Naive thymus-derived CD4-positive, alpha-beta T cell (primary cell): ENCODE measurements at regions not wholly inside any gene's neighbourhood (a gene's known extent, or its start where the extent isn't known, plus 50 kb on each side); places are given as distances from the start of the nearest gene placed in this dataset.
"Not testable (repeated sequence)": the region's sequence is repeated elsewhere in the genome, so short reads cannot be mapped to it uniquely, and the experiment has no call there.

Source experiments
- ATAC-seq: fragments of 150-1000 bp; cut with Tn5 transposase; 2 replicates; pipeline ENCODE4 v1.10.0; 2021; ENCODE audit warnings: mild to moderate bottlenecking, moderate library complexity
- CTCF ChIA-PET: fragments of 350-600 bp; sonication (Branson Sonifier 250); formaldehyde crosslinking; loops from one replicate; lab custom pipeline; 2021; ENCODE audit warnings: antibody characterized with exemption; lab: Charles Lee
- POLR2A ChIA-PET: fragments of 350-600 bp; sonication (Branson Sonifier 250); formaldehyde crosslinking; loops from one replicate; lab custom pipeline; 2021; ENCODE audit warnings: antibody characterized with exemption, inconsistent platforms; lab: Charles Lee
- DNase-seq, 9 donors: peaks; one replicate each; pipeline versions ENCODE4 v3.0.0 to v3.0.0-alpha.2; 2020 to 2022; ENCODE audit warnings: mixed read lengths in 1 of 9
- H3K27ac ChIP-seq: one replicate; pipeline ENCODE4 v1.7.0; 2013; ENCODE audit warnings: mild to moderate bottlenecking, low read depth, low read length, moderate library complexity
- H3K27me3 ChIP-seq, 2 donors: one replicate each; pipeline ENCODE4 v1.7.0; 2013; ENCODE audit warnings: low read length in 2 of 2, mild to moderate bottlenecking in 2 of 2, moderate library complexity in 2 of 2; ENCODE audit not compliant: control insufficient read depth in 2 of 2, insufficient read depth in 2 of 2
- H3K36me3 ChIP-seq, 3 experiments: 1 replicate in 2 of 3; 2 replicates in 1 of 3; pipeline ENCODE4 v1.7.0; 2013; ENCODE audit warnings: low read length in 3 of 3, mild to moderate bottlenecking in 3 of 3, moderate library complexity in 1 of 3; ENCODE audit not compliant: insufficient read depth in 3 of 3, control insufficient read depth in 2 of 3
- H3K4me1 ChIP-seq, 2 donors: one replicate each; pipeline ENCODE4 v1.7.0; 2013; ENCODE audit warnings: low read length in 2 of 2, mild to moderate bottlenecking in 2 of 2, moderate library complexity in 1 of 2; ENCODE audit not compliant: control insufficient read depth in 2 of 2, insufficient read depth in 2 of 2
- H3K4me3 ChIP-seq: 2 replicates; pipeline ENCODE4 v1.7.0; 2013; ENCODE audit warnings: mild to moderate bottlenecking, low read length
- H3K9me3 ChIP-seq, 3 experiments: 1 replicate in 2 of 3; 2 replicates in 1 of 3; pipeline ENCODE4 v1.7.0; 2013; ENCODE audit warnings: low read length in 3 of 3; ENCODE audit not compliant: control insufficient read depth in 2 of 3
- H3K27ac Mint-ChIP-seq, 9 donors: one replicate each; pipeline ENCODE4 v1.8.0; 2020 to 2022; ENCODE audit warnings: mixed read lengths in 9 of 9, mild to moderate bottlenecking in 8 of 9, moderate library complexity in 5 of 9, inconsistent platforms in 2 of 9
- H3K27me3 Mint-ChIP-seq, 5 donors: one replicate each; pipeline ENCODE4 v1.8.0; 2021 to 2022; ENCODE audit warnings: mixed read lengths in 5 of 5, mild to moderate bottlenecking in 1 of 5
- H3K36me3 Mint-ChIP-seq, 5 donors: one replicate each; pipeline ENCODE4 v1.8.0; 2020 to 2022; ENCODE audit warnings: mixed read lengths in 5 of 5, mild to moderate bottlenecking in 3 of 5, inconsistent platforms in 1 of 5
- H3K4me1 Mint-ChIP-seq, 7 donors: one replicate each; pipeline ENCODE4 v1.8.0; 2020 to 2022; ENCODE audit warnings: mixed read lengths in 7 of 7, mild to moderate bottlenecking in 3 of 7, inconsistent platforms in 1 of 7
- H3K4me3 Mint-ChIP-seq, 10 donors: one replicate each; pipeline ENCODE4 v1.8.0; 2020 to 2022; ENCODE audit warnings: mild to moderate bottlenecking in 10 of 10, mixed read lengths in 10 of 10, moderate library complexity in 6 of 10, inconsistent platforms in 2 of 10
- H3K9me3 Mint-ChIP-seq, 11 donors: one replicate each; pipeline ENCODE4 v1.8.0; 2020 to 2022; ENCODE audit warnings: mixed read lengths in 11 of 11, mild to moderate bottlenecking in 4 of 11, inconsistent platforms in 1 of 11, moderate library complexity in 1 of 11
- intact Hi-C, 2 donors: fragments of 100-400 bp; cut with micrococcal nuclease; formaldehyde crosslinking; loops; one replicate each; pipeline ENCODE4 v1.15.1; 2023

- DNase-seq, POLR2A ChIA-PET, H3K36me3 Mint-ChIP-seq, H3K36me3 ChIP-seq, H3K9me3 Mint-ChIP-seq, H3K9me3 ChIP-seq, H3K27me3 Mint-ChIP-seq, H3K4me1 ChIP-seq, H3K4me3 ChIP-seq, H3K27me3 ChIP-seq, H3K27ac ChIP-seq, ATAC-seq: not testable (repeated sequence)
- Mint-ChIP-seq H3K4me3 (peak overlapping the region in 1 of 10 donors; percentile 34), H3K27ac (peak overlapping the region in 2 of 9 donors; percentile 46 to 64), H3K4me1 (peaks cover 14 to 68% (median 26%) of the 10 kb centered on the region in 7 donors)
- intact Hi-C loops: loop anchor here (10.0 kb wide), 2 partner anchors 148 to 338 kb away; no protein-coding TSS in a partner anchor
- CTCF ChIA-PET: interaction anchor here (1.8 kb wide), 1 partner anchor 21 kb away, joined by 3 read pairs; no protein-coding TSS in a partner anchor
Measured at GRCh38 chr14:106012361-106012725, 486.0 kb downstream of the TMEM121 start.

GRCh38 chr14:106013879-106014376, 487.5 kb downstream of the TMEM121 start:
- Histone ChIP-seq H3K9me3 (no peaks in the 10 kb centered on the region), H3K4me3 (no peak overlapping the region), H3K36me3 (no peaks in the 10 kb centered on the region), H3K27ac (peak overlapping the region; percentile 48), H3K4me1 (peaks cover 0 to 7% of the 10 kb centered on the region in 2 donors), H3K27me3 (no peaks in the 10 kb centered on the region)
- peak overlapping the region; percentile 64 to 93 (median 84) for H3K27ac Mint-ChIP-seq
- ChIA-PET CTCF (interaction anchor here (0.7 to 1.6 kb wide), 6 partner anchors 9 to 41 kb away, joined by 3 to 6 read pairs (median 3); no protein-coding TSS in a partner anchor), POLR2A (no interaction called here)
- peak overlapping the region in 3 of 10 donors; percentile 16 to 65 (median 20) for H3K4me3 Mint-ChIP-seq
- peaks cover 0 to 2% (median 0%) of the 10 kb centered on the region in 5 donors for H3K27me3 Mint-ChIP-seq
- peaks cover 14 to 53% (median 20%) of the 10 kb centered on the region in 7 donors for H3K4me1 Mint-ChIP-seq
- no peaks in the 10 kb centered on the region for H3K36me3 Mint-ChIP-seq
- H3K9me3 Mint-ChIP-seq: no peaks in the 10 kb centered on the region
- intact Hi-C loops: loop anchor here (1.0 to 10.0 kb wide), 3 partner anchors 9 to 339 kb away; no protein-coding TSS in a partner anchor
- ATAC-seq (peak; percentile 88), DNase-seq (peak in 4 of 9 donors; percentile 40 to 60 (median 54))

- DNase-seq, POLR2A ChIA-PET, ATAC-seq, H3K9me3 Mint-ChIP-seq, H3K27ac Mint-ChIP-seq, H3K36me3 ChIP-seq, H3K27ac ChIP-seq, H3K36me3 Mint-ChIP-seq, H3K4me1 ChIP-seq, H3K4me3 Mint-ChIP-seq, H3K4me3 ChIP-seq, CTCF ChIA-PET, H3K9me3 ChIP-seq, H3K27me3 Mint-ChIP-seq, H3K27me3 ChIP-seq: not testable (repeated sequence)
- intact Hi-C loops: loop anchor here (1.0 to 10.0 kb wide), 3 partner anchors 11 to 343 kb away; no protein-coding TSS in a partner anchor
- H3K4me1 Mint-ChIP-seq: peaks cover 8 to 42% (median 17%) of the 10 kb centered on the region in 7 donors
Measured at GRCh38 chr14:106017952-106018351, 491.6 kb downstream of the TMEM121 start.

GRCh38 chr14:106021832-106022231, 495.4 kb downstream of the TMEM121 start:
- ATAC-seq: no peak
- Histone ChIP-seq H3K4me3 (no peak overlapping the region), H3K36me3 (no peaks in the 10 kb centered on the region), H3K9me3 (no peaks in the 10 kb centered on the region), H3K27me3 (no peaks in the 10 kb centered on the region), H3K27ac (no peak overlapping the region), H3K4me1 (peaks cover 0 to 9% of the 10 kb centered on the region in 2 donors)
- DNase-seq: no peak
- ChIA-PET POLR2A (no interaction called here), CTCF (no interaction called here)
- Mint-ChIP-seq H3K27me3 (peaks cover 0 to 5% (median 0%) of the 10 kb centered on the region in 5 donors), H3K4me3 (no peak overlapping the region), H3K4me1 (peaks cover 0 to 51% (median 17%) of the 10 kb centered on the region in 7 donors), H3K36me3 (peaks cover 0 to 15% (median 0%) of the 10 kb centered on the region in 5 donors), H3K27ac (peak overlapping the region in 1 of 9 donors; percentile 40), H3K9me3 (peaks cover 0 to 11% (median 3%) of the 10 kb centered on the region in 11 donors)
- intact Hi-C loops: no loop called here

DNA sequence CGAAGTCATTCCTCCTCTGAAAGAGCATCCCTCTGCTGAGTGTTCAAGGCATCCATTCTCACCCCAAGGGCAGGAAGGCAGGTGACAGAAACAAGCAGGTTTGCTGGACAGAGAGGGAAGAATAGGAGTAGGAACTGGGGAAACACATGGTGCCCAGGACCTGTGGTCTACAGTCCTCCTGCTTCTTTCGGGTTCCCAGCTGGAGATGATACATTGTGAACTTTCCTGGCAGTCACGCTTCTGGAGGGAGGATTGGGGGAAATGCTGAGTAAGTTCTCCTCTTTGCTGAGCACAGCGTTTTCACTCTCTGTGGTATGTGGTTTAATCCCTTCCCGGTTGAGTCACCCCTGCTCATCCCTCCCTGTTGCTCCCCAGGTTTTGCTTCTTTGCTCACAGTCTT, 496.3 kb downstream of the TMEM121 start:
- not testable (repeated sequence) for H3K27ac ChIP-seq
- H3K36me3 Mint-ChIP-seq: peaks cover 0 to 15% (median 0%) of the 10 kb centered on the region in 5 donors

DNA sequence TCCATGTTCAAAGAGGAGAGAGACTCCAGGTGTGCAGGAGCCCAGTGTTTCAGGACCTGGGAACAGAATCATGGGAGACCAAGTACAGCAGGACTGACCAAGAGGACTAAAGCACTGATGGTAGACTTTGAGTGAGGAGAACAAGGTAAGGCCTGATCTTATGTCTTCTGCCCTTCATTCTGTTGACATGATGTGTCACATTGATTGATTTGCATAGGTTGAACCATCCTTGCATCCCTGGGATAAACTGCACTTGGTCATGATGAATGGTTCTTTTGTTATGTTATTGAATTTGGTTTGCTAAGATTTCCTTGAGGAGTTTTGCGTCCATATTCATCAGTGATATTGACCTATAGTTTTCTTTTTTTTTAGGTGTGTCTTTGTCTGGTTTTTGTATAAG, 497.0 kb downstream of the TMEM121 start:
- Mint-ChIP-seq H3K4me1 (peaks cover 0 to 51% (median 17%) of the 10 kb centered on the region in 7 donors), H3K4me3 (peak overlapping the region in 1 of 10 donors; percentile 12), H3K27me3 (peaks cover 0 to 5% (median 0%) of the 10 kb centered on the region in 5 donors), H3K36me3 (peaks cover 0 to 15% (median 0%) of the 10 kb centered on the region in 5 donors), H3K27ac (peak overlapping the region in 1 of 9 donors; percentile 6), H3K9me3 (peaks cover 0 to 11% (median 3%) of the 10 kb centered on the region in 11 donors)
- no peak overlapping the region for H3K27ac ChIP-seq
- H3K4me3 ChIP-seq: no peak overlapping the region
- no peak for DNase-seq
- CTCF ChIA-PET: no interaction called here
- no peak for ATAC-seq
- no peaks in the 10 kb centered on the region for H3K9me3 ChIP-seq
- intact Hi-C loops: no loop called here
- H3K4me1 ChIP-seq: peaks cover 0 to 9% of the 10 kb centered on the region in 2 donors
- POLR2A ChIA-PET: no interaction called here
- H3K27me3 ChIP-seq: no peaks in the 10 kb centered on the region
- no peaks in the 10 kb centered on the region for H3K36me3 ChIP-seq

More for the DNA sequence above, 496.3 kb downstream of the TMEM121 start:
- H3K27me3 Mint-ChIP-seq, CTCF ChIA-PET, H3K4me1 ChIP-seq, H3K36me3 ChIP-seq, ATAC-seq, H3K27me3 ChIP-seq, H3K4me3 ChIP-seq, H3K9me3 ChIP-seq, intact Hi-C loops, POLR2A ChIA-PET: not testable (repeated sequence)
- DNase-seq: peak in 1 of 9 donors; percentile 44
- Mint-ChIP-seq H3K27ac (peak overlapping the region in 2 of 9 donors; percentile 31 to 46), H3K4me3 (peak overlapping the region in 1 of 10 donors; percentile 38), H3K9me3 (peaks cover 0 to 11% (median 3%) of the 10 kb centered on the region in 11 donors), H3K4me1 (peaks cover 0 to 51% (median 17%) of the 10 kb centered on the region in 7 donors)
